Calu3 (cell line): ENCODE measurements at regions not wholly inside any gene's neighbourhood (a gene's known extent, or its start where the extent isn't known, plus 50 kb on each side); places are given as distances from the start of the nearest gene placed in this dataset.

Experiments
- BruUV-seq: library from RNA; stranded (reverse); fragments of 400-500 nt; replicated peaks from 2 replicates; lab custom pipeline; 2021; lab: Mats Ljungman, UMichigan
- CTCF ChIA-PET: fragments of 300-600 bp; sonication (Branson Sonifier 250); formaldehyde crosslinking; loops from one replicate; lab custom pipeline; 2022; ENCODE audit warnings: antibody characterized with exemption; lab: Charles Lee
- DNase-seq: peaks from one replicate; pipeline ENCODE4 v3.0.0; 2022
- H3K27ac Mint-ChIP-seq: one replicate; pipeline ENCODE4 v1.8.0; 2022; ENCODE audit warnings: mixed read lengths; ENCODE audit not compliant: unreplicated experiment
- H3K27me3 Mint-ChIP-seq: one replicate; pipeline ENCODE4 v1.8.0; 2022; ENCODE audit warnings: mixed read lengths; ENCODE audit not compliant: unreplicated experiment
- H3K36me3 Mint-ChIP-seq: one replicate; pipeline ENCODE4 v1.8.0; 2022; ENCODE audit warnings: mild to moderate bottlenecking, moderate library complexity, mixed read lengths; ENCODE audit not compliant: insufficient read depth, unreplicated experiment
- H3K4me1 Mint-ChIP-seq: one replicate; pipeline ENCODE4 v1.8.0; 2022; ENCODE audit warnings: mild to moderate bottlenecking, low read depth, mixed read lengths; ENCODE audit not compliant: unreplicated experiment
- H3K4me3 Mint-ChIP-seq: one replicate; pipeline ENCODE4 v1.8.0; 2022; ENCODE audit warnings: mild to moderate bottlenecking, low read depth, moderate library complexity, mixed read lengths; ENCODE audit not compliant: unreplicated experiment
- H3K9me3 Mint-ChIP-seq: one replicate; pipeline ENCODE4 v1.8.0; 2022; ENCODE audit warnings: low read depth, mixed read lengths; ENCODE audit not compliant: unreplicated experiment
- CTCF ChIP-seq: fragments of 200-600 bp; IDR thresholded peaks from one replicate; pipeline ENCODE4 v1.8.0; 2022; ENCODE audit warnings: antibody characterized with exemption; ENCODE audit not compliant: unreplicated experiment
- intact Hi-C: fragments of 100-400 bp; cut with micrococcal nuclease; formaldehyde crosslinking; loops from one replicate; pipeline ENCODE4 v1.10.0; 2022; ENCODE audit not compliant: unreplicated experiment

- intact Hi-C loops: loop anchor here (5.0 to 10.0 kb wide), 3 partner anchors 89 to 1212 kb away; no protein-coding TSS in a partner anchor
- TF ChIP-seq CTCF: no peak
- Mint-ChIP-seq H3K4me3 (no peak overlapping the region), H3K27ac (no peak overlapping the region), H3K9me3 (no peaks in the 10 kb centered on the region), H3K27me3 (no peaks in the 10 kb centered on the region), H3K36me3 (no peaks in the 10 kb centered on the region), H3K4me1 (no peaks in the 10 kb centered on the region)
- BruUV-seq: no TSS peak
- CTCF ChIA-PET: no interaction called here
- DNase-seq: no peak
Measured at GRCh38 chr11:23022854-23023253, 162.6 kb upstream of the CCDC179 start.

GRCh38 chr11:23023319-23023718 lies 163.0 kb upstream of the CCDC179 start:
- Mint-ChIP-seq H3K27ac (no peak overlapping the region), H3K9me3 (no peaks in the 10 kb centered on the region), H3K4me3 (no peak overlapping the region), H3K36me3 (no peaks in the 10 kb centered on the region), H3K4me1 (no peaks in the 10 kb centered on the region), H3K27me3 (no peaks in the 10 kb centered on the region)
- TF ChIP-seq CTCF: no peak
- intact Hi-C loops: loop anchor here (5.0 to 10.0 kb wide), 3 partner anchors 89 to 1211 kb away; no protein-coding TSS in a partner anchor
- DNase-seq: no peak
- CTCF ChIA-PET: no interaction called here
- BruUV-seq: no TSS peak

GRCh38 chr11:23041001-23041503 lies 180.8 kb upstream of the CCDC179 start:
- Mint-ChIP-seq H3K4me1 (no peaks in the 10 kb centered on the region), H3K36me3 (no peaks in the 10 kb centered on the region), H3K9me3 (no peaks in the 10 kb centered on the region), H3K27ac (no peak overlapping the region), H3K4me3 (no peak overlapping the region), H3K27me3 (no peaks in the 10 kb centered on the region)
- intact Hi-C loops: no loop called here
- DNase-seq: no peak
- no peak for TF ChIP-seq CTCF
- no TSS peak for BruUV-seq
- CTCF ChIA-PET: no interaction called here

- Mint-ChIP-seq H3K27ac (no peak overlapping the region), H3K27me3 (no peaks in the 10 kb centered on the region), H3K36me3 (no peaks in the 10 kb centered on the region), H3K4me3 (no peak overlapping the region), H3K9me3 (no peaks in the 10 kb centered on the region), H3K4me1 (no peaks in the 10 kb centered on the region)
- intact Hi-C loops: no loop called here
- CTCF ChIA-PET: interaction anchor here (0.5 to 1.1 kb wide), 2 partner anchors 12 to 549 kb away, joined by 6 to 7 read pairs; no protein-coding TSS in a partner anchor
- no peak for DNase-seq
- BruUV-seq: no TSS peak
- no peak for TF ChIP-seq CTCF
Measured at GRCh38 chr11:23058656-23059055, 198.4 kb upstream of the CCDC179 start.
